Activated B cell treated with CpG ODN at 0.5 μM for 24 hours (primary cell): ENCODE measurements at regions not wholly inside any gene's neighbourhood (a gene's known extent, or its start where the extent isn't known, plus 50 kb on each side); places are given as distances from the start of the nearest gene placed in this dataset.

Experiments
- ATAC-seq: fragments of 200-7000 bp; cut with Tn5 transposase; one replicate; pipeline ENCODE4 v1.10.0; 2021; ENCODE audit warnings: low read depth, mild to moderate bottlenecking, moderate library complexity
- CTCF ChIA-PET: fragments of 350-600 bp; sonication (Branson Sonifier 250); formaldehyde crosslinking; loops from one replicate; lab custom pipeline; 2021; ENCODE audit warnings: antibody characterized with exemption; lab: Charles Lee
- POLR2A ChIA-PET: fragments of 350-600 bp; sonication (Branson Sonifier 250); formaldehyde crosslinking; loops from one replicate; lab custom pipeline; 2021; ENCODE audit warnings: antibody characterized with exemption; lab: Charles Lee
- DNase-seq: peaks from one replicate; pipeline ENCODE4 v3.0.0; 2022
- H3K27ac Mint-ChIP-seq: one replicate; pipeline ENCODE4 v1.8.0; 2020; ENCODE audit warnings: mixed read lengths
- H3K27me3 Mint-ChIP-seq: one replicate; pipeline ENCODE4 v1.8.0; 2021; ENCODE audit warnings: mixed read lengths
- H3K36me3 Mint-ChIP-seq: one replicate; pipeline ENCODE4 v1.8.0; 2021; ENCODE audit warnings: low read depth, mixed read lengths
- H3K4me1 Mint-ChIP-seq: one replicate; pipeline ENCODE4 v1.8.0; 2021; ENCODE audit warnings: mixed read lengths
- H3K4me3 Mint-ChIP-seq: one replicate; pipeline ENCODE4 v1.8.0; 2020; ENCODE audit warnings: mild to moderate bottlenecking, mixed read lengths
- H3K9me3 Mint-ChIP-seq: one replicate; pipeline ENCODE4 v1.8.0; 2020; ENCODE audit warnings: mixed read lengths
- intact Hi-C: fragments of 100-400 bp; cut with micrococcal nuclease; formaldehyde crosslinking; loops from one replicate; pipeline ENCODE4 v1.15.1; 2024
- TF ChIP-seq, protein P1 (sequence below): fragments of 200-600 bp; IDR thresholded peaks from one replicate; pipeline ENCODE4 v1.8.0; 2022; ENCODE audit warnings: antibody characterized with exemption, mild to moderate bottlenecking

DNA sequence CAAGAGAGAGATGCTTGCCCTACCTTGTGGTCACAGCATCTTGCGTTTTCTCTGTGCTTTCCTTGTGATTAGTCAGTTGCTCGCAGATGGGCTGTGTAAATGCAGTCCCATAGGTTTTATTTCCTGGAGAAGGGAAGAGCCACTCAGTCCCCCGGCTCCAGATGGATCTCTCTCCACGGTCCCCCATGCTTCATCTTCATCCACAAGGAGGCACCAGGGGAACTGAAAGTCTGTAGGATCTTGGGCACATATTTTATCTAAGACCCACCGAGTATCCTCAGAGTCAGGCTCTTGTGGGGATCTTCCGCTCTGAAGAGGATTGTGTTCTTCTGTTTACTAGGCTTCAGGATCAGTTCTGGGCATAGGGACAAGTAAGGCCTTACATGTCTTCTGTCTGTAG is 66.8 kb upstream of the E2F8 start:
- TF ChIP-seq, protein P1, sequence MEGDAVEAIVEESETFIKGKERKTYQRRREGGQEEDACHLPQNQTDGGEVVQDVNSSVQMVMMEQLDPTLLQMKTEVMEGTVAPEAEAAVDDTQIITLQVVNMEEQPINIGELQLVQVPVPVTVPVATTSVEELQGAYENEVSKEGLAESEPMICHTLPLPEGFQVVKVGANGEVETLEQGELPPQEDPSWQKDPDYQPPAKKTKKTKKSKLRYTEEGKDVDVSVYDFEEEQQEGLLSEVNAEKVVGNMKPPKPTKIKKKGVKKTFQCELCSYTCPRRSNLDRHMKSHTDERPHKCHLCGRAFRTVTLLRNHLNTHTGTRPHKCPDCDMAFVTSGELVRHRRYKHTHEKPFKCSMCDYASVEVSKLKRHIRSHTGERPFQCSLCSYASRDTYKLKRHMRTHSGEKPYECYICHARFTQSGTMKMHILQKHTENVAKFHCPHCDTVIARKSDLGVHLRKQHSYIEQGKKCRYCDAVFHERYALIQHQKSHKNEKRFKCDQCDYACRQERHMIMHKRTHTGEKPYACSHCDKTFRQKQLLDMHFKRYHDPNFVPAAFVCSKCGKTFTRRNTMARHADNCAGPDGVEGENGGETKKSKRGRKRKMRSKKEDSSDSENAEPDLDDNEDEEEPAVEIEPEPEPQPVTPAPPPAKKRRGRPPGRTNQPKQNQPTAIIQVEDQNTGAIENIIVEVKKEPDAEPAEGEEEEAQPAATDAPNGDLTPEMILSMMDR = no peak
- no peak for DNase-seq
- POLR2A ChIA-PET = no interaction called here
- Mint-ChIP-seq H3K27ac (no peak overlapping the region), H3K4me3 (no peak overlapping the region), H3K27me3 (peaks cover 2% of the 10 kb centered on the region), H3K9me3 (no peaks in the 10 kb centered on the region), H3K4me1 (peaks cover 6% of the 10 kb centered on the region), H3K36me3 (no peaks in the 10 kb centered on the region)
- CTCF ChIA-PET = no interaction called here
- ATAC-seq = no peak
- intact Hi-C loops = no loop called here

DNA sequence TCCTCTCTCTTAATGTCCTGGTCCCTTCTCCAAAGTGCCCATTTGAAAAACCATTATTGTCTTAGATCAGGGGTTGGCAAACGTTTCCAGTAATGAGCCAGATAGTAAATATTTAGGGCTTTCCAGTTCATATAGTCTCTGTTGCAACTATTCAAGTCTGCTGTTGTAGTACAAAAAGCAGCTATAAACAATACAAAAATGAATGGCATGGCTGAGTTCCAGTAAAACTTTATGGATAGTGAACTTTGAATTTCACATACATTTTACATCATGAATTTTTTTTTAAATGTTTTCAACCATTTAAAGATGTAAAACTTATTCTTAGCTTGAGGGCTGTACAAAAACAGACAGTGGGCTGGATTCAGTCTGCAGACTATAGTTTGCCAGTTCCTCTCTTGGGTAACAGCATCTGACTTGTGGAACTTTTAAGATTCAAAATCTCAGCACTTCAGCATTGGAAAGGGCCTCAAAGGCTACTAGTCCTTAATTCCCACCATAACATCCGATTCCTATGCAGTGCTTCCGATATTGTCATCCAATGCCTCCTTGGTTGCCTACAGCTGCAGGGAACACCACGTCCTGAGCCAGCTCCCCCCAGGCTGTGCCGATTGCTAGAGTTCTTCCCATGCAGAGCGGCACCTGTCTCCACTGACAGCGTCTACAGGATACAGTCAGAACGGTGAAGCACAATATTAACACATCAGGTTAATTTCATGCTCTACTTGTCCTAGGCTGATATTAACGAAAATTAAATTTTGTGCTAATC is 65.6 kb upstream of the E2F8 start:
- Mint-ChIP-seq H3K27me3 (peaks cover 2% of the 10 kb centered on the region), H3K27ac (no peak overlapping the region), H3K9me3 (no peaks in the 10 kb centered on the region), H3K36me3 (no peaks in the 10 kb centered on the region), H3K4me1 (peaks cover 2% of the 10 kb centered on the region), H3K4me3 (no peak overlapping the region)
- DNase-seq (no peak), ATAC-seq (no peak)
- TF ChIP-seq, protein P1 = no peak
- intact Hi-C loops = no loop called here
- POLR2A ChIA-PET = no interaction called here
- CTCF ChIA-PET = no interaction called here

DNA sequence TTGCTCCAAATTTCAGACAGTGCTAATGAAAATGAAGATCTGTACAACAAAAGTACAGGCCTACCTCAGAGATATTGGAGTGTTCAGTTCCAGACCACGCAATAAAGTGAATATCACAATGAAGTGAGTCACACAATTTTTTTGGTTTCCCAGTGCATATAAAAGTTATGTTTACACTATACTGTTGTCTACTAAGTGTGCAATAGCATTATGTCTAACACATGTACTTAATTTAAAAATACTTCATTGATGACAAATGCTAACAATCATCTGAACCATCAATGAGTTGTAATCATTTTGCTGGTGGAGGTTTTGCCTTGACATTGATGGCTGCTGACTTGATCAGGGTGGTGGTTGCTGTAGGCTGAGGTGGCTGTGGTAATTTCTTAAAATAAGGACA is 60.6 kb upstream of the E2F8 start:
- ChIA-PET CTCF (no interaction called here), POLR2A (no interaction called here)
- Mint-ChIP-seq H3K27ac (no peak overlapping the region), H3K4me3 (no peak overlapping the region), H3K9me3 (no peaks in the 10 kb centered on the region), H3K4me1 (no peaks in the 10 kb centered on the region), H3K36me3 (no peaks in the 10 kb centered on the region), H3K27me3 (peaks cover 10% of the 10 kb centered on the region)
- ATAC-seq (no peak), DNase-seq (no peak)
- intact Hi-C loops = no loop called here
- TF ChIP-seq, protein P1 = no peak

DNA sequence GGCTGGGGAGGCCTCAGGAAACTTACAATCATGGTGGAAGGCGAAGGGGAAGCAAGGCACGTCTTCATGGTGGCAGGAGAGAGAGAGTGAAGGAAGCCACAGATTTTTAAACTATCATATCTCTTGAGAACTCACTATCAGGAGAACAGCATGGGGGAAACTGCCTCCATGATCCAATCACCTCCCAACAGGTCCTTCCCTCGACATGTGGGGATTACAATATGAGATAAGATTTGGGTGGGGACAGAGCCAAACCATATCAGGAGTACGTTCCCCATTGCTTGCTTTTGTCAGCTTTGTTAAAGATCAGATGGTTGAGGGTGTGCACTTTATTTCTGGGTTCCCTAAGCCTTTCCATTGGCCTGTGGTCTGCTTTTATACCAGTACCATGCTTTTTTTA is 53.7 kb upstream of the E2F8 start:
- POLR2A ChIA-PET = no interaction called here
- Mint-ChIP-seq H3K27ac (no peak overlapping the region), H3K27me3 (peaks cover 17% of the 10 kb centered on the region), H3K4me1 (no peaks in the 10 kb centered on the region), H3K36me3 (no peaks in the 10 kb centered on the region), H3K4me3 (no peak overlapping the region), H3K9me3 (no peaks in the 10 kb centered on the region)
- TF ChIP-seq, protein P1 = no peak
- intact Hi-C loops = no loop called here
- CTCF ChIA-PET = interaction anchor here (0.7 kb wide), 1 partner anchor 9 kb away, joined by 3 read pairs; no protein-coding TSS in a partner anchor
- no peak for ATAC-seq
- DNase-seq = no peak

DNA sequence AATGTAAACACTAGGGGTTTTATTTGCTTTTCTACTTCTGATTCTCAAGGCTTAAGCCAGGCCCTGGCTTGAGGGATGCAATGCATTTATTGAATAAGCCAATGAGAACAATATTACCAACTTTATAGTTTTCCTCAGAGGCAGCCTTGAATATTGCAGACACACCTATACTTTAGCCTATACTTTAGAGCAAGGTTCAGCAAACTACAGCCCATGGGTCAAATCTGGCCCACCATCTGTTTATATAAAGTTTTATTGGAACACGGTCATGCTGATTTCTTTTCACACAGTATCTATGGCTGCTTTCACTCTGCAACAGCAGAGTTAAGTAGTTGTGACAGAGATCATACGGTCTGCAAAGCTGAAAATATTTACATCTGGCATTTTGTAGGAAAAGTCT is 50.3 kb upstream of the E2F8 start:
- POLR2A ChIA-PET = no interaction called here
- DNase-seq (no peak), ATAC-seq (no peak)
- TF ChIP-seq, protein P1 = no peak
- Mint-ChIP-seq H3K4me1 (no peaks in the 10 kb centered on the region), H3K4me3 (no peak overlapping the region), H3K27me3 (peaks cover 9% of the 10 kb centered on the region), H3K36me3 (no peaks in the 10 kb centered on the region), H3K27ac (no peak overlapping the region), H3K9me3 (no peaks in the 10 kb centered on the region)
- intact Hi-C loops = no loop called here
- CTCF ChIA-PET = no interaction called here
